IPS-18a (cell line): ENCODE measurements at regions not wholly inside any gene's neighbourhood (a gene's known extent, or its start where the extent isn't known, plus 50 kb on each side); places are given as distances from the start of the nearest gene placed in this dataset.
"Not testable (repeated sequence)": the region's sequence is repeated elsewhere in the genome, so short reads cannot be mapped to it uniquely, and the experiment has no call there.

Source experiments
- H3K27ac ChIP-seq: one replicate; pipeline ENCODE4 v1.5.1; 2013; ENCODE audit warnings: low read length
- H3K27me3 ChIP-seq: one replicate; pipeline ENCODE4 v1.6.1; 2013; ENCODE audit warnings: mild to moderate bottlenecking, low read length; ENCODE audit not compliant: control insufficient read depth, insufficient read depth
- H3K36me3 ChIP-seq: one replicate; pipeline ENCODE4 v1.6.1; 2013; ENCODE audit warnings: low read depth, low read length; ENCODE audit not compliant: control insufficient read depth
- H3K4me1 ChIP-seq: one replicate; pipeline ENCODE4 v1.6.1; 2013; ENCODE audit warnings: low read depth, low read length; ENCODE audit not compliant: control insufficient read depth
- H3K4me3 ChIP-seq: one replicate; pipeline ENCODE4 v1.5.1; 2013; ENCODE audit warnings: low read length
- H3K9ac ChIP-seq: one replicate; pipeline ENCODE4 v1.6.1; 2013; ENCODE audit warnings: mild to moderate bottlenecking, low read length, moderate library complexity
- H3K9me3 ChIP-seq: one replicate; pipeline ENCODE4 v1.6.1; 2013; ENCODE audit warnings: low read depth, low read length; ENCODE audit not compliant: control insufficient read depth

- Histone ChIP-seq H3K36me3 (no peaks in the 10 kb centered on the region), H3K4me3 (no peak overlapping the region), H3K4me1 (no peaks in the 10 kb centered on the region), H3K27me3 (no peaks in the 10 kb centered on the region), H3K9ac (no peak overlapping the region), H3K27ac (no peak overlapping the region), H3K9me3 (no peaks in the 10 kb centered on the region)
Observed at GRCh38 chr3:177883957-177884356, 652.3 kb upstream of the KCNMB2 start.

DNA sequence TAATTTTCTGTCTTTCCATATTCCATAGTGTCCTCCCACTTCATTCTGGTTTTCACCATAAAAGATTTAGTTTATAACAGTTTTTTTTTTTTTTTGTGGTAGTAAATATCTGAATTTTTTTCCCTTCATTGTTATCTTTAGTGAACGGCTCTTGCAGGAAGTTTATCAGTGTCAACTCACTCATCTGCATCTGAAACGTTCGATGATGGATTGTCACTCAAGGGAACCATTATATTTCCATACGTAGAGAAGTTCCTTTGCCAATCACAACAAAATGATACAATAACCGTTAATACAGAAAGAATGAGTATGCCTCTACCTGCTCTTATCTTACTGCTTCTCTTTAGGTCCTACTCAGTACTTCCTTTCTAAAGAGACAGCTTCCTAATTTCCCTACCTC, 651.2 kb upstream of the KCNMB2 start:
- Histone ChIP-seq H3K27ac (no peak overlapping the region), H3K4me3 (no peak overlapping the region), H3K9me3 (no peaks in the 10 kb centered on the region), H3K4me1 (no peaks in the 10 kb centered on the region), H3K27me3 (no peaks in the 10 kb centered on the region), H3K36me3 (no peaks in the 10 kb centered on the region), H3K9ac (no peak overlapping the region)

DNA sequence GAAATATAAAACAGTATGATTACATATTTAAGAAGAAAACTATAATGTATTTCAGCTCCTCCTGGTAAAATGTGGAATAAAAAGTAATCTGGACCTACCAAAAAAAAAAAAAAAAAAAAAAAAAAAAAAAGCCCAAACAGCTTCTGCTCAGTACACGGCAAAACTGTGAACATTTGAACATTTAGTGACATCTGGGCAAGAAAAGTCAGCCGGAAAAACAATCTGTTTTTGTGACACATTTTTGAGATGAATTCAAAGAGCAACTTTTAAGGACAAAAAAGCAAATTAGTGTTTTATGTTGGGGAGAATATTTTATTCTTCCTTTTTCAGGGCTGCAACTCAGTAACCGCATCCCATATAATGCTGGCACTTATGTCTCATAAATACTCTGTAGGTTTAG, 649.7 kb upstream of the KCNMB2 start:
- no peak overlapping the region for H3K27ac ChIP-seq
- H3K27me3 ChIP-seq, result no peaks in the 10 kb centered on the region
- no peaks in the 10 kb centered on the region for H3K9me3 ChIP-seq
- H3K9ac ChIP-seq, result no peak overlapping the region
- H3K4me3 ChIP-seq, result no peak overlapping the region
- H3K4me1 ChIP-seq, result no peaks in the 10 kb centered on the region
- no peaks in the 10 kb centered on the region for H3K36me3 ChIP-seq

- Histone ChIP-seq H3K27ac (no peak overlapping the region), H3K4me1 (no peaks in the 10 kb centered on the region), H3K27me3 (no peaks in the 10 kb centered on the region), H3K4me3 (no peak overlapping the region), H3K9me3 (no peaks in the 10 kb centered on the region), H3K36me3 (no peaks in the 10 kb centered on the region), H3K9ac (no peak overlapping the region)
Observed at GRCh38 chr3:177887475-177887874, 648.8 kb upstream of the KCNMB2 start.

DNA sequence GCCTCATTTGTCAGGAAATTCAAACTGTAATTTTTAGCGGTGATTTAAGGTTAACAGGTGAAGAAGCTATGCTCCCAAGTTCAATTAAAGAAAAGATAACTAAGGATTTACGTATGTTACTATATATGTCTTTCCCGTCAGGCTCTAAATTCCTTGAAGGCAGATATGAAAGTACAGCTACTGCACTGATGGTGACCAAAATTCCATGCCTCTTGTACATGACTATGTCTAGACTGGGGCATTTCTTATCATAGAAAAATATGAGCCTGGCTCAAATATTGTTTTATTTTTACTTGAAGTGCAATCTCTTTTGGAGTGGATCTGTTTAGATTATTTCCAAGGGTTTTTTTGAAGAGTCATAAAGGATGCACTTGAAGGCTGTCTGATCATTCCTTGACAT, 647.1 kb upstream of the KCNMB2 start:
- H3K27ac ChIP-seq, result no peak overlapping the region
- H3K4me3 ChIP-seq, result no peak overlapping the region
- no peaks in the 10 kb centered on the region for H3K36me3 ChIP-seq
- no peaks in the 10 kb centered on the region for H3K4me1 ChIP-seq
- H3K27me3 ChIP-seq, result no peaks in the 10 kb centered on the region
- no peaks in the 10 kb centered on the region for H3K9me3 ChIP-seq
- no peak overlapping the region for H3K9ac ChIP-seq

DNA sequence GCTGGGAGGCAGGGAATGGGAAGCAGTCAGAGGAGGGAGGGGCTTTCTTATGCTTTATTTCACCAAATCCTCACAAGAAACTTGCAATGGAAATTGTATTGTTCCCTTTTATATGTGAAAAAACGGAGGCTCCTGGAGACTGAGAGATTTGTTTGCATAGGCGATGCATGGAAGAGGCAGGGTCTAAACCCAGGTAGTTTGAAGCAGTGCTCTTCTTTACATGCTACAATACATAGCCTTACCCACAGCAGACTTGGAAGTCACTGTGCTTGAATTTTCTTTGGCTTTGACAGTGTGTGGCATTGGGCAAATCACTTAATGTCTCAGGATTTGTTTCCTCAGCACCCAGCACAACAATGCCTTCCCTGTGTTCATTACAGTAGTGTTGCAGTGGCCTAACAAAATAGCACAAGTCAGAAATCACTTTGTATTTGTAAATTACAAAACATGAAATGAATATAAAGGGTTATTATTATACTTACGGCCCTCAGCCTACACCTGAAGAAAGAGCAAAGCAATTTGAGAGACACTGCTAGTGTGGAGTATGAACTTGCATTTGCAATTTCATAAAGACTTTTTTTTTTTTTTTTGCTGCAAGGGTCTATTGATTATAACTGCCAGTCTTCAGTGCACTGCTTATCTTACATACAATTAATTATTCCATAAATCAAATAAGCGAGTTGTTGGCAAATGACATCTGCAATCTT, 646.4 kb upstream of the KCNMB2 start:
- Histone ChIP-seq H3K4me3 (no peak overlapping the region), H3K36me3 (no peaks in the 10 kb centered on the region), H3K4me1 (no peaks in the 10 kb centered on the region), H3K9me3 (no peaks in the 10 kb centered on the region), H3K27ac (no peak overlapping the region), H3K9ac (no peak overlapping the region), H3K27me3 (no peaks in the 10 kb centered on the region)

- Histone ChIP-seq H3K36me3 (no peaks in the 10 kb centered on the region), H3K9ac (no peak overlapping the region), H3K4me1 (no peaks in the 10 kb centered on the region), H3K4me3 (no peak overlapping the region), H3K9me3 (no peaks in the 10 kb centered on the region), H3K27me3 (no peaks in the 10 kb centered on the region), H3K27ac (no peak overlapping the region)
Observed at GRCh38 chr3:177890359-177890683, 645.9 kb upstream of the KCNMB2 start.

DNA sequence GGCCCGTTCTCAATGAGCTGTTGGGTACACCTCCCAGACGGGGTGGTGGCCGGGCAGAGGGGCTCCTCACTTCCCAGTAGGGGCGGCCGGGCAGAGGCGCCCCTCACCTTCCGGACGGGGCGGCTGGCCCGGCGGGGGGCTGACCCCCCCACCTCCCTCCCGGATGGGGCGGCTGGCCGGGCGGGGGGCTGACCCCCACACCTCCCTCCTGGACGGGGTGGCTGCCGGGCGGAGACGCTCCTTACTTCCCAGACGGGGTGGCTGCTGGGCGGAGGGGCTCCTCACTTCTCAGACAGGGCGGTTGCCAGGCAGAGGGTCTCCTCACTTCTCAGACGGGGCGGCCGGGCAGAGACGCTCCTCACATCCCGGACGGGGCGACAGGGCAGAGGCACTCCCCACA, 644.7 kb upstream of the KCNMB2 start:
- H3K4me3 ChIP-seq, H3K27ac ChIP-seq, H3K9ac ChIP-seq, H3K4me1 ChIP-seq, H3K36me3 ChIP-seq, H3K27me3 ChIP-seq, H3K9me3 ChIP-seq: not testable (repeated sequence)

DNA sequence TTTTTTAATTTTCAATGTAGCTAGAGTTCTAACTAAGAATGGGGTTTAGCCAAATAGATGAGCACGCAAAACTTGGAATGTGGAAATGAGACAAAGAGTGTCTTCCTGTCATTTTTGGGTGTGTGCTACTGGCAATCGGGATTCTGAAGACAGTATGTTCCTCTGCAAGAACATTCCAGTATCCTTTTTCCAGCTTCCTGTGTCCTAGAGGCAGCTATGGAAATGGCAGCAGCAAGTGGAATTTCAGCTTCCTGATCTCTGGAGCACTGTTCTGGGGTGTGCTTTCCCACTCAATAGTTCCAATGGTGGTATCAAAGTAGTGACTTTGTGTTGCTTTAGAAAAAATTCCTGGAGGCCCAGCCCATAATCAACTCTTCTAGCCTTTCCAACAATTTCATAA, 642.9 kb upstream of the KCNMB2 start:
- H3K27me3 ChIP-seq, result no peaks in the 10 kb centered on the region
- no peaks in the 10 kb centered on the region for H3K9me3 ChIP-seq
- H3K36me3 ChIP-seq, result no peaks in the 10 kb centered on the region
- no peaks in the 10 kb centered on the region for H3K4me1 ChIP-seq
- H3K9ac ChIP-seq, result no peak overlapping the region
- H3K4me3 ChIP-seq, result no peak overlapping the region
- no peak overlapping the region for H3K27ac ChIP-seq

- H3K4me1 ChIP-seq, result no peaks in the 10 kb centered on the region
- H3K4me3 ChIP-seq, result no peak overlapping the region
- no peaks in the 10 kb centered on the region for H3K9me3 ChIP-seq
- H3K27ac ChIP-seq, result no peak overlapping the region
- no peaks in the 10 kb centered on the region for H3K27me3 ChIP-seq
- H3K9ac ChIP-seq, result no peak overlapping the region
- no peaks in the 10 kb centered on the region for H3K36me3 ChIP-seq
Observed at GRCh38 chr3:177894081-177894728, 642.0 kb upstream of the KCNMB2 start.

DNA sequence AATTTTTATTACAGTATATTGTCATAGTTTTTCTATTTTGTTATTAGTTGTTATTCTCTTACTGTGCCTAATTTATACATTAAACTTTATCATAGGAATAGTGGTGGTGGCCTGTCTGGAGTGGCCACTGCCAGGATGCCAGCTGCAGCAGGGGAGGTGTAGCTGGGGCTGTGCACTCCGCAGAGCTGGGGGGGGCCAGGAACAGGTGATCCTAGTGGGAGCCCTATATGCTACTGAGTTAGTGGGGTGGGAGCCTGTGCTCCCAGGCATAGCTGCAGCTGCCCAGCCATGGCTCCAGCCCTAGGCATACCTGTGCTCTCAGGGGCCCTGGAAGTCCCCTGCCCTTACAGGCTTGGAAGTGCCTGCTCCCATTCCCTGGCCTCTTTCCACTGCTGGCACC, 638.1 kb upstream of the KCNMB2 start:
- no peak overlapping the region for H3K4me3 ChIP-seq

DNA sequence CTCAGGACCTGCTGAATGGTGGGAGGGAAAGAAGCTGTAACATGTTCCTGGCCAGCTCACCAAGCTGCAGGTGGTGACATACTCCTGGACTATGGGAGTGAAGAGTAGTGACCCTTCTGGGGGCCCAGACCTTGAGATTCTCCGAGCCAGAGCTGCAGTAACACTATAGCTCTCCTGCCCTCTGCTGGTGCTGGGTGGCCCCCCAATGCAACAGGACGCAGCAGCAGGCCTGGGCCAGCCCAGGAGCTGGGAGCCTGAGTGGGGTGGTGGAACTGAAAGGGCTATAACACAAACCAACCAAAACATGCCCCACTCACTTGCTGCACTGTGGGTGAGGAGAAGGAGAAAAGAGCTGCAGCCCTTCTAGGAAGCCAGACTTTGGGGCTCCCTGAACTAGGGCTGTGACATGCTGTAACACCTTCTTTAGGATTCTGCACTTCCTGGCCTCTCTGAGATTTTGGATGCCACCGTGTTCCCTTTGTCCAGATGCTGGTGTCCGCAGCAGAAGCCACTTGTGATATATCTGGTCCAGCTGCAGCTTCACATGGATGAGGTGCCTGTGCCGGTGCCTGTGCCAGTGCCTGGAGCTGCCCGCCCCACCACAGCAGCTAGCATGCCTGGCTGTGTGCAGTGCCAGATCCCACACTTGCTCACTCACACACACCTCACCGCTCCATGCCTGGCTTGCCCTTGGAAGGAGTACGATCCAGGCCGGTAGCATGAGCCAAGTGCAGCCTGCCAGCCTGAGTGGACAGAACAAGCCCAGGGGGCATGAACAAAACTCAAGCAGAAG, 636.8 kb upstream of the KCNMB2 start:
- H3K27me3 ChIP-seq, result no peaks in the 10 kb centered on the region
- no peaks in the 10 kb centered on the region for H3K4me1 ChIP-seq
- no peak overlapping the region for H3K27ac ChIP-seq
- H3K4me3 ChIP-seq, result no peak overlapping the region
- H3K9me3 ChIP-seq, result no peaks in the 10 kb centered on the region
- no peaks in the 10 kb centered on the region for H3K36me3 ChIP-seq
- no peak overlapping the region for H3K9ac ChIP-seq

More for the DNA sequence above, 638.1 kb upstream of the KCNMB2 start:
- no peaks in the 10 kb centered on the region for H3K36me3 ChIP-seq
- no peak overlapping the region for H3K9ac ChIP-seq
- no peak overlapping the region for H3K27ac ChIP-seq
- H3K4me1 ChIP-seq, result no peaks in the 10 kb centered on the region
- H3K9me3 ChIP-seq, result no peaks in the 10 kb centered on the region
- H3K27me3 ChIP-seq, result no peaks in the 10 kb centered on the region
